Colonic mucosa (tissue), 4 donors: ENCODE measurements at regions not wholly inside any gene's neighbourhood (a gene's known extent, or its start where the extent isn't known, plus 50 kb on each side); places are given as distances from the start of the nearest gene placed in this dataset.

Experiments
- DNase-seq: peaks from one replicate; pipeline ENCODE4 v3.0.0-alpha.2; 2020
- H3K27ac ChIP-seq: fragments of 200-600 bp; one replicate; pipeline ENCODE4 v1.8.0; 2021
- H3K27me3 ChIP-seq: fragments of 200-600 bp; one replicate; pipeline ENCODE4 v1.8.0; 2021
- H3K36me3 ChIP-seq: fragments of 200-600 bp; one replicate; pipeline ENCODE4 v1.8.0; 2021
- H3K4me1 ChIP-seq: fragments of 200-600 bp; one replicate; pipeline ENCODE4 v1.8.0; 2021; ENCODE audit warnings: mild to moderate bottlenecking
- H3K4me3 ChIP-seq: fragments of 200-600 bp; one replicate; pipeline ENCODE4 v1.8.0; 2021
- H3K9ac ChIP-seq, 2 donors: one replicate each; pipeline ENCODE4 v1.7.0; 2013; ENCODE audit warnings: control low read depth in 2 of 2, low read depth in 2 of 2, low read length in 2 of 2
- H3K9me3 ChIP-seq: fragments of 200-600 bp; one replicate; pipeline ENCODE4 v1.8.0; 2021
- intact Hi-C: fragments of 100-400 bp; cut with DNase I; formaldehyde crosslinking; loops from one replicate; pipeline ENCODE4 v1.14.1; 2022
- TF ChIP-seq, protein P1 (sequence below): fragments of 200-600 bp; IDR thresholded peaks from one replicate; pipeline ENCODE4 v1.8.0; 2022; ENCODE audit warnings: antibody characterized with exemption, mild to moderate bottlenecking
- donor health status: healthy.
- donor health status: DM: no; HTN: no; CAD: no.
- donor health status: DM: no; HTN: no; CAD: no.

DNA sequence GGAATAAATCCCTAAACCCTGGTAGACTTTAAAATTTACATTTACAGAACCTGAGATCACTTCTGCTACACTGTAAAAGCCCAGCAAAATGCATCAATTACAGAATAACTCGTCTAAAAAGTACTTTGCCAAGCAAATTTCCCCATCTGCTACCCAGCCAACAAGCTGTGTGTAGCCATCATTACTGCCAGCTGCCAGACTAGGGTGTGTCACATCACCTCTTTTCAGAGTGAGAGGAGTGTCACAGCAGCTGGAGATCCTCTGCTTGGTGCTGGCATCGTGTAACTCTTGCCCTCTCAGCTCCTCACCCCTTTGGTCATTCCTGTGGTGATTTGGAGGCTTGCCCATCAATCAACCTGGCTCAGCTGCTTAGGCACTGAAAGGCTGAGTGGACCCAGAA lies 340.4 kb upstream of the MMADHC start:
- no peaks in the 10 kb centered on the region for H3K9me3 ChIP-seq
- H3K4me3 ChIP-seq: no peak overlapping the region
- no peak for DNase-seq
- H3K4me1 ChIP-seq: no peaks in the 10 kb centered on the region
- TF ChIP-seq, protein P1, sequence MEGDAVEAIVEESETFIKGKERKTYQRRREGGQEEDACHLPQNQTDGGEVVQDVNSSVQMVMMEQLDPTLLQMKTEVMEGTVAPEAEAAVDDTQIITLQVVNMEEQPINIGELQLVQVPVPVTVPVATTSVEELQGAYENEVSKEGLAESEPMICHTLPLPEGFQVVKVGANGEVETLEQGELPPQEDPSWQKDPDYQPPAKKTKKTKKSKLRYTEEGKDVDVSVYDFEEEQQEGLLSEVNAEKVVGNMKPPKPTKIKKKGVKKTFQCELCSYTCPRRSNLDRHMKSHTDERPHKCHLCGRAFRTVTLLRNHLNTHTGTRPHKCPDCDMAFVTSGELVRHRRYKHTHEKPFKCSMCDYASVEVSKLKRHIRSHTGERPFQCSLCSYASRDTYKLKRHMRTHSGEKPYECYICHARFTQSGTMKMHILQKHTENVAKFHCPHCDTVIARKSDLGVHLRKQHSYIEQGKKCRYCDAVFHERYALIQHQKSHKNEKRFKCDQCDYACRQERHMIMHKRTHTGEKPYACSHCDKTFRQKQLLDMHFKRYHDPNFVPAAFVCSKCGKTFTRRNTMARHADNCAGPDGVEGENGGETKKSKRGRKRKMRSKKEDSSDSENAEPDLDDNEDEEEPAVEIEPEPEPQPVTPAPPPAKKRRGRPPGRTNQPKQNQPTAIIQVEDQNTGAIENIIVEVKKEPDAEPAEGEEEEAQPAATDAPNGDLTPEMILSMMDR: no peak
- intact Hi-C loops: no loop called here
- no peaks in the 10 kb centered on the region for H3K36me3 ChIP-seq
- no peak overlapping the region for H3K27ac ChIP-seq
- H3K9ac ChIP-seq: no peak overlapping the region
- H3K27me3 ChIP-seq: no peaks in the 10 kb centered on the region

DNA sequence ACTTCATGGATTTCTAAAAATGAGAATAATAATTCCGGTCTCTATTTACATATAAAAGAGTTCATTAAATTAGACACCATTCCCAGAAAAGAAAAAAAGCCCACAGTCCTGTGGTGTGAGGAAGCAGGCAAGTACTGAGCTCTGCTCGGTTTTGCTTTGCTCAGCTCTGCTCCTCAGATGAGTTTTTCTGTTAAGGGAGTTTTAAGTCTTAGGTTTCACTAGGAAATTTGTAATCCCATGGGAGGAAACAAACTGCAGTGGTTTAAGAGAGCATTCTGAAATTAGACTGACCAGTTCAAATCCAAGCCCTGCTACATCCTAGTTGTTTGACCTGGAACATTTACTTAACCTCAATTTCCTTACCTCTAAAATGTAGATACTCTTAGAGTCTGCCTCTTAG lies 338.6 kb upstream of the MMADHC start:
- Histone ChIP-seq H3K4me3 (no peak overlapping the region), H3K27ac (no peak overlapping the region), H3K9me3 (no peaks in the 10 kb centered on the region), H3K4me1 (no peaks in the 10 kb centered on the region), H3K27me3 (no peaks in the 10 kb centered on the region), H3K9ac (no peak overlapping the region), H3K36me3 (no peaks in the 10 kb centered on the region)
- TF ChIP-seq, protein P1: no peak
- DNase-seq: no peak
- intact Hi-C loops: no loop called here

DNA sequence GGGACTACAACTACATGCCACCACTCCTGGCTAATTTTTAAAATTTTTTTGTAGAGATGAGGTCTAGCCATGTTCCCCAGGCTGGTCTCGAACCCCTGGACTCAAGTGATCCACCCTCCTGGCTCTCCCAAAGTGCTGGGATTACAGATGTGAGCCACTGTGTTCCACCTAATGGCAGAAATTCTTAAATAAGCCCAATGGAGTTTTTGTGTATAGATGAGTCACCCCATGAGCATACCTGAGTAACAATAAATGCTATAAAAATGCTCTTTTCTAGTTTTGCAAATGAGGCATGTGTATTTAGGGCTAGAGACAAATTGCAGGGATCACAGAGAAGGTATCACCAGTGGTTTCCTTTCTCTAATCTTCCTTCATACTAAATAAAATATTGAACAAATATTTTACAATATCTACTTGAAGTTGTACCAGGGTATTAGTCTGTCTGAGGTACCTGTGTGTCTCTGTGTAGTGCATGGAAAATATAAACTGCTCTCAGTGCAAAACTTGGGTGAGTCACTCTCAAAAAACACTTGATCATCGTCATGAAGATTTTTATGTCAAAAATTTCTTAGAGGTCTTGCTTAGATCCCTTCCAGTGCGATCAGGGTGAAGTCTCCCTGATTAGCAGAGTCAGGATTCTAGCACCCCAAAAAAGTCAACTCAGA lies 337.1 kb upstream of the MMADHC start:
- DNase-seq: no peak
- Histone ChIP-seq H3K27ac (no peak overlapping the region), H3K4me3 (no peak overlapping the region), H3K9me3 (no peaks in the 10 kb centered on the region), H3K36me3 (no peaks in the 10 kb centered on the region), H3K4me1 (no peaks in the 10 kb centered on the region), H3K9ac (no peak overlapping the region), H3K27me3 (no peaks in the 10 kb centered on the region)
- intact Hi-C loops: no loop called here
- TF ChIP-seq, protein P1: no peak

DNA sequence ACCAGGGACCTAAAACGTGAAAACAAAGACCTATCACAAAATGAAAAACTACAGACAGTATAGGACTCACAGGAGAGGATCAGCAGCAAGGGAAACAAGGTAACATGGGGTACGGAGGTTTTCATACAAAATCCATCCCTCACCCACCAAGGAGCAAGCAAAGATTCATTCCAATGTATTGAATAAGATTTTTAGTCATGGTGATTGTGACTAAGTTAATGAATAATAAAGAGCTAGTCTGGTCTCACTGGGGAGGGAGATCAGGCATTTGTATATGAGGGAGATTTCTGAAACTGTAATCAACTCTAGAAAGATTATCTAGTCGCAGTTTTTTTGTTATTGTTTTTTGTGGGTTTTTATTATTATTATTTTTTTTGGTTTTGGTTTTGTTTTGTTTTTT lies 336.5 kb upstream of the MMADHC start:
- Histone ChIP-seq H3K27me3 (no peaks in the 10 kb centered on the region), H3K9me3 (no peaks in the 10 kb centered on the region), H3K36me3 (no peaks in the 10 kb centered on the region), H3K4me3 (no peak overlapping the region), H3K27ac (no peak overlapping the region), H3K4me1 (no peaks in the 10 kb centered on the region), H3K9ac (no peak overlapping the region)
- intact Hi-C loops: no loop called here
- no peak for DNase-seq
- TF ChIP-seq, protein P1: no peak

DNA sequence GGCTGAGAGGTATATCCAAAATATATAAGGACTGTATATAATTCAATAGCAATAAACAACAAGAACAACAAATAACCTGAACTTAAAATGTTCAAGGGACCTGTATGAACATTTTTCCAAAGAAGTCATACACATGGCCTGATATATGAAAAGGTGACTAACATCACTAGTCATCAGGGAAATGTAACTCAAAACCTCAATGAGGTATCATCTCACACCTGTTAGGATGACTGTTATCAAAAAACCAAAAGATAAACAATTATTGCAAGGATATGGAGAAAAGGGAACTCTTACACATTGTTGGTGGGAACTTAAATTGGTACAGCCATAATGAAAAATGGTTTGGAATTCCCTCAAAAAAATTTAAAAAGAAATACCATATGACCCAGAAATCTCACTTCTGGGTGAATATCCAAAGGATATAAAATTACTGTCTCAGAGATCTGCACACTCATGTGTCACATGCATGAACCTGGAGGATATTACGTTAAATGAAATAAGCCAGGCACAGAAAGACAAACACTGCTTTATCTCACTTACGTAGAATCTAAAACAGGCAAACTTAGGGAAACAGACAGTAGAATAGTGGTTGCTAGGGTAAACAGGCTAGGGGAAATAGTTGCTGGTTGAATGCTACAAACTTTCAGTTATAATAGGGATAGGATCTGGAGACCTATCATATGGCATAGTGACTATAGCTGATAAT lies 334.5 kb upstream of the MMADHC start:
- no peak overlapping the region for H3K9ac ChIP-seq

More for the DNA sequence above, 334.5 kb upstream of the MMADHC start:
- Histone ChIP-seq H3K27ac (no peak overlapping the region), H3K4me1 (no peaks in the 10 kb centered on the region), H3K9me3 (no peaks in the 10 kb centered on the region), H3K36me3 (no peaks in the 10 kb centered on the region), H3K27me3 (no peaks in the 10 kb centered on the region), H3K4me3 (no peak overlapping the region)
- no peak for DNase-seq
- intact Hi-C loops: no loop called here
- TF ChIP-seq, protein P1: no peak
